CD4-positive, alpha-beta T cell (primary cell): ENCODE measurements at regions not wholly inside any gene's neighbourhood (a gene's known extent, or its start where the extent isn't known, plus 50 kb on each side); places are given as distances from the start of the nearest gene placed in this dataset.

ENCODE experiments used
- ATAC-seq: fragments of 200-7000 bp; cut with Tn5 transposase; one replicate; pipeline ENCODE4 v1.10.0; 2022; ENCODE audit warnings: mild to moderate bottlenecking; ENCODE audit not compliant: poor library complexity
- CTCF ChIA-PET: fragments of 350-600 bp; sonication (Branson Sonifier 250); formaldehyde crosslinking; loops from one replicate; lab custom pipeline; 2021; ENCODE audit warnings: antibody characterized with exemption, inconsistent platforms; lab: Charles Lee
- POLR2A ChIA-PET: fragments of 350-600 bp; sonication (Branson Sonifier 250); formaldehyde crosslinking; loops from one replicate; lab custom pipeline; 2021; ENCODE audit warnings: antibody characterized with exemption, inconsistent platforms; lab: Charles Lee
- DNase-seq, 14 experiments: peaks; one replicate each; pipeline ENCODE4 v3.0.0-alpha.2; 2013 to 2020; ENCODE audit warnings: mixed read lengths in 2 of 14
- H3K27ac ChIP-seq, 2 donors: one replicate each; pipeline versions ENCODE4 v1.5.1 to v1.7.0; 2013; ENCODE audit warnings: low read length in 2 of 2, low read depth in 1 of 2, mild to moderate bottlenecking in 1 of 2
- H3K27me3 ChIP-seq, 2 experiments: 1 replicate in 1 of 2; 2 replicates in 1 of 2; pipeline versions ENCODE4 v1.6.1 to v1.7.0; 2013; ENCODE audit warnings: low read length in 2 of 2, control low read depth in 1 of 2, mild to moderate bottlenecking in 1 of 2, moderate library complexity in 1 of 2; ENCODE audit not compliant: insufficient read depth in 2 of 2, control insufficient read depth in 1 of 2
- H3K36me3 ChIP-seq: one replicate; pipeline ENCODE4 v1.6.1; 2013; ENCODE audit warnings: low read length, control low read depth; ENCODE audit not compliant: insufficient read depth
- H3K4me1 ChIP-seq: one replicate; pipeline ENCODE4 v1.6.1; 2013; ENCODE audit warnings: low read length, control low read depth; ENCODE audit not compliant: insufficient read depth
- H3K4me3 ChIP-seq: one replicate; pipeline ENCODE4 v1.5.1; 2013; ENCODE audit warnings: mild to moderate bottlenecking, low read length, moderate library complexity
- H3K9me3 ChIP-seq, 2 experiments: 1 replicate in 1 of 2; 2 replicates in 1 of 2; pipeline versions ENCODE4 v1.6.1 to v1.7.0; 2013; ENCODE audit warnings: low read length in 2 of 2, mild to moderate bottlenecking in 2 of 2, control low read depth in 1 of 2, moderate library complexity in 1 of 2; ENCODE audit not compliant: control insufficient read depth in 1 of 2, insufficient read depth in 1 of 2
- H3K27ac Mint-ChIP-seq: one replicate; pipeline ENCODE4 v1.8.0; 2020; ENCODE audit warnings: mixed read lengths
- H3K27me3 Mint-ChIP-seq: one replicate; pipeline ENCODE4 v1.8.0; 2021; ENCODE audit warnings: mixed read lengths
- H3K36me3 Mint-ChIP-seq: one replicate; pipeline ENCODE4 v1.8.0; 2021; ENCODE audit warnings: low read depth, mixed read lengths
- H3K4me1 Mint-ChIP-seq: one replicate; pipeline ENCODE4 v1.8.0; 2021; ENCODE audit warnings: low read depth, mixed read lengths
- H3K4me3 Mint-ChIP-seq: one replicate; pipeline ENCODE4 v1.8.0; 2020; ENCODE audit warnings: mild to moderate bottlenecking, mixed read lengths
- H3K9me3 Mint-ChIP-seq: one replicate; pipeline ENCODE4 v1.8.0; 2020; ENCODE audit warnings: mixed read lengths
- intact Hi-C, 2 experiments: fragments of 100-400 bp; cut with DNase I in 1 of 2; cut with micrococcal nuclease in 1 of 2; formaldehyde crosslinking; loops; one replicate each; pipeline versions ENCODE4 v1.15.1 to v1.9.0; 2023 to 2025; cut with DNase I, micrococcal nuclease
- TF ChIP-seq, protein P1 (sequence below): fragments of 200-600 bp; IDR thresholded peaks from one replicate; pipeline ENCODE4 v1.8.0; 2022; ENCODE audit warnings: antibody characterized with exemption, mild to moderate bottlenecking

- Mint-ChIP-seq H3K4me1 (no peaks in the 10 kb centered on the region), H3K27ac (no peak overlapping the region), H3K9me3 (no peaks in the 10 kb centered on the region), H3K4me3 (no peak overlapping the region), H3K36me3 (no peaks in the 10 kb centered on the region), H3K27me3 (peaks cover 13% of the 10 kb centered on the region)
- no peaks in the 10 kb centered on the region for H3K4me1 ChIP-seq
- DNase-seq (no peak), ATAC-seq (no peak)
- peaks cover 0 to 22% of the 10 kb centered on the region in 2 experiments for H3K9me3 ChIP-seq
- peaks cover 0 to 4% of the 10 kb centered on the region in 2 experiments for H3K27me3 ChIP-seq
- TF ChIP-seq, protein P1, sequence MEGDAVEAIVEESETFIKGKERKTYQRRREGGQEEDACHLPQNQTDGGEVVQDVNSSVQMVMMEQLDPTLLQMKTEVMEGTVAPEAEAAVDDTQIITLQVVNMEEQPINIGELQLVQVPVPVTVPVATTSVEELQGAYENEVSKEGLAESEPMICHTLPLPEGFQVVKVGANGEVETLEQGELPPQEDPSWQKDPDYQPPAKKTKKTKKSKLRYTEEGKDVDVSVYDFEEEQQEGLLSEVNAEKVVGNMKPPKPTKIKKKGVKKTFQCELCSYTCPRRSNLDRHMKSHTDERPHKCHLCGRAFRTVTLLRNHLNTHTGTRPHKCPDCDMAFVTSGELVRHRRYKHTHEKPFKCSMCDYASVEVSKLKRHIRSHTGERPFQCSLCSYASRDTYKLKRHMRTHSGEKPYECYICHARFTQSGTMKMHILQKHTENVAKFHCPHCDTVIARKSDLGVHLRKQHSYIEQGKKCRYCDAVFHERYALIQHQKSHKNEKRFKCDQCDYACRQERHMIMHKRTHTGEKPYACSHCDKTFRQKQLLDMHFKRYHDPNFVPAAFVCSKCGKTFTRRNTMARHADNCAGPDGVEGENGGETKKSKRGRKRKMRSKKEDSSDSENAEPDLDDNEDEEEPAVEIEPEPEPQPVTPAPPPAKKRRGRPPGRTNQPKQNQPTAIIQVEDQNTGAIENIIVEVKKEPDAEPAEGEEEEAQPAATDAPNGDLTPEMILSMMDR = no peak
- no peaks in the 10 kb centered on the region for H3K36me3 ChIP-seq
- H3K4me3 ChIP-seq = no peak overlapping the region
- CTCF ChIA-PET = no interaction called here
- H3K27ac ChIP-seq = no peak overlapping the region
- intact Hi-C loops = no loop called here
- POLR2A ChIA-PET = no interaction called here
Measured at GRCh38 chr10:128438417-128439063, 312.3 kb upstream of the MKI67 start.

GRCh38 chr10:128440513-128441160, 314.4 kb upstream of the MKI67 start:
- Histone ChIP-seq H3K4me1 (no peaks in the 10 kb centered on the region), H3K36me3 (no peaks in the 10 kb centered on the region), H3K27me3 (peaks cover 0 to under 1% of the 10 kb centered on the region in 2 experiments), H3K4me3 (no peak overlapping the region), H3K9me3 (peaks cover 0 to 9% of the 10 kb centered on the region in 2 experiments), H3K27ac (no peak overlapping the region)
- DNase-seq (no peak), ATAC-seq (no peak)
- intact Hi-C loops = no loop called here
- Mint-ChIP-seq H3K27me3 (peaks cover 10% of the 10 kb centered on the region), H3K9me3 (no peaks in the 10 kb centered on the region), H3K4me3 (no peak overlapping the region), H3K4me1 (no peaks in the 10 kb centered on the region), H3K36me3 (no peaks in the 10 kb centered on the region), H3K27ac (no peak overlapping the region)
- ChIA-PET CTCF (no interaction called here), POLR2A (no interaction called here)
- TF ChIP-seq, protein P1 = no peak

GRCh38 chr10:128443925-128444518, 317.8 kb upstream of the MKI67 start:
- Mint-ChIP-seq H3K4me1 (no peaks in the 10 kb centered on the region), H3K36me3 (no peaks in the 10 kb centered on the region), H3K27me3 (no peaks in the 10 kb centered on the region), H3K9me3 (no peaks in the 10 kb centered on the region), H3K4me3 (no peak overlapping the region), H3K27ac (no peak overlapping the region)
- H3K4me3 ChIP-seq = no peak overlapping the region
- CTCF ChIA-PET = no interaction called here
- no peaks in the 10 kb centered on the region for H3K36me3 ChIP-seq
- H3K9me3 ChIP-seq = peaks cover 0 to 9% of the 10 kb centered on the region in 2 experiments
- H3K27ac ChIP-seq = no peak overlapping the region
- intact Hi-C loops = no loop called here
- DNase-seq (no peak), ATAC-seq (no peak)
- POLR2A ChIA-PET = no interaction called here
- TF ChIP-seq, protein P1 = no peak
- H3K27me3 ChIP-seq = no peaks in the 10 kb centered on the region
- no peaks in the 10 kb centered on the region for H3K4me1 ChIP-seq
